ENCODE measurements at regions not wholly inside any gene's neighbourhood (a gene's known extent, or its start where the extent isn't known, plus 50 kb on each side); places are given as distances from the start of the nearest gene placed in this dataset.
"Not testable (repeated sequence)": the region's sequence is repeated elsewhere in the genome, so short reads cannot be mapped to it uniquely, and the experiment has no call there.

DNA sequence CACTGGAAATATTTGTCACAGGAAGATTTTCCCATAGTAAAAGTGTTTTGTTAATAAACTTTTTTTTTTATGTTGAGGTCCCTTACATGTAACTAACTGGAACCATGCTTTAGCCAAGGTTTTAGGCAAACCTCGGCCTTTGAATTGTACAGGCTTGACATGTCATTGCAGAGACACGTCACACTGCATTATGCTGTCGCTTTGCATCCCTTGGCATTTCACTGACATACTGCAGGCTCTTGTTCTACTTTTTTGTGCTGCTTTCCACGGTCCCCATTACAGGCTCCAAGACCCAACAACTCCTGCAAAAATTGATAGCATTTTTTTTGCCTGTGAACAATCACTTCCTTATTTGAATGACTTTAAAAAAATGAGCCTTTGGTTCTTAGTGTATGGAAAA lies 112.5 kb upstream of the POMZP3 start:
- not testable (repeated sequence) for H3K4me3 ChIP-seq (ENCODE audit: low read depth in 1 of 2, low read length in 2 of 2); H3K27me3 ChIP-seq (ENCODE audit: control insufficient read depth in 1 of 2, insufficient read depth in 2 of 2, low read length in 2 of 2); H3K9me3 ChIP-seq (ENCODE audit: control insufficient read depth in 2 of 2, insufficient read depth in 1 of 2, low read depth in 1 of 2, low read length in 1 of 2); H3K4me1 ChIP-seq (ENCODE audit: control insufficient read depth in 2 of 2, insufficient read depth in 2 of 2, low read length in 1 of 2); H3K27ac ChIP-seq (ENCODE audit: low read depth in 2 of 2, low read length in 1 of 2); H3K36me3 ChIP-seq (ENCODE audit: control insufficient read depth in 2 of 2, insufficient read depth in 2 of 2, low read length in 1 of 2)
- 54 to 71% methylated on average over 4 of the region's 4 CpGs for WGBS, 2 donors

DNA sequence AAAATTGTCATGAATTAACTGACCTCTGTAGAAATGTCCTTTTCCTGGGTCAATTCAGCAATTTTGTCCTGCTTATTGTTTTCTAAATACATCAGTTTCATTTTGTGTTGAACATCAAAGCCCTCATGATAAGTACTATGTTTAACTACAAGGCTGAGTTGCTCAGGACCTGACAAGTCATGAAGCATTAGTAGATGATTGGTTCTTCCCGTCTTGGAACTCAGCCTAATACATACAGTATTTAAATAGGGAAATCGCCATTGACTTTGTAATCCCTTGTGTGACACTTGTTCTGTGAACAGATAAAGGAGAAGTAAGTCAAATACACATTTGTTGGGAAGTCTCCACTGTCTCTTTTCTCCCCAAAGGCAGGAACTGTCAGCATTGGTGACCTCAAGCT lies 109.6 kb upstream of the POMZP3 start:
- H3K36me3 ChIP-seq (ENCODE audit: control insufficient read depth in 2 of 2, insufficient read depth in 2 of 2, low read length in 1 of 2); H3K27ac ChIP-seq (ENCODE audit: low read depth in 2 of 2, low read length in 1 of 2); H3K4me3 ChIP-seq (ENCODE audit: low read depth in 1 of 2, low read length in 2 of 2); H3K9me3 ChIP-seq (ENCODE audit: control insufficient read depth in 2 of 2, insufficient read depth in 1 of 2, low read depth in 1 of 2, low read length in 1 of 2); H3K4me1 ChIP-seq (ENCODE audit: control insufficient read depth in 2 of 2, insufficient read depth in 2 of 2, low read length in 1 of 2); H3K27me3 ChIP-seq (ENCODE audit: control insufficient read depth in 1 of 2, insufficient read depth in 2 of 2, low read length in 2 of 2): not testable (repeated sequence)
- 29 to 44% methylated on average over 2 of the region's 2 CpGs for WGBS, 2 donors

DNA sequence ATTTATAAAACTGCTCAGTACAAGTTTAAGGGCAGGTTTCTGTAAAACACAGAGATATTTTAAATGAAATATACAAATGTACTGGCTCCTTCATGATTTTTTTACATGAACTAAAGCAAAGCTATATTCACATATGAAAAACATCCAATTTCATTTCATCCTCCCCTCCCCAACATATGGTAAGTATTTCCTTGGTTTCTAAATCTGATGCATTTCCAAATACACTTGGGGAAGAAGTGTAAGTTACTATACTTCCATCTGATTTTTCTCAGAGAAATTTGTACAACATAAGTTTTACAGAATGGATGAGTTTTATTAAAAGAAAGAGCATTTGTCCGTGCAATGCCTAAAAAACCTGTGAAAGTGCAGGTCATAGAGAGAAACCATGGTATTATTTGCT lies 109.0 kb upstream of the POMZP3 start:
- H3K4me1 ChIP-seq (ENCODE audit: control insufficient read depth in 2 of 2, insufficient read depth in 2 of 2, low read length in 1 of 2); H3K4me3 ChIP-seq (ENCODE audit: low read depth in 1 of 2, low read length in 2 of 2); H3K9me3 ChIP-seq (ENCODE audit: control insufficient read depth in 2 of 2, insufficient read depth in 1 of 2, low read depth in 1 of 2, low read length in 1 of 2); H3K36me3 ChIP-seq (ENCODE audit: control insufficient read depth in 2 of 2, insufficient read depth in 2 of 2, low read length in 1 of 2); H3K27ac ChIP-seq (ENCODE audit: low read depth in 2 of 2, low read length in 1 of 2); H3K27me3 ChIP-seq (ENCODE audit: control insufficient read depth in 1 of 2, insufficient read depth in 2 of 2, low read length in 2 of 2): not testable (repeated sequence)
- 89 to 93% methylated on average over 1 of the region's 1 CpG for WGBS, 2 donors

DNA sequence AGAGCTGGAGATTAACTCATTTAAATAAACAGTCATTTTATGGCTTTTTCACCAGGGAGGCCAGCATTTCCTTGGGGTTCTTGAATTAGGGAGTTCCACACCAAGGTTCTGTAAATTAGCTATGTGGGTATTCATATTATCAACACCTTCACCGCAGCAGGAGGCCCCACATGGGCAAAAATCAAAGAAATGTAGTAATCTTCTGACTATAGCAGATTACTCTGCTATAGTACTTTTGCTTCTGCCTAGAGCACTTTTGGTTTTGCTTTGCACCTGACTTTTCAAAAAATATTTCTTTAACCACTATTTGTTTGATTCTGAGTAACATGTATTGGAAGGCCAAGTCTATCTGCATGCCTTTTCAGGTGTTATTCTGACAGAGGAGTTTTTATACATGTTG lies 108.6 kb upstream of the POMZP3 start:
- WGBS, 2 donors: no CpG with 5 or more reads among the region's 1 CpG
- not testable (repeated sequence) for H3K4me3 ChIP-seq (ENCODE audit: low read depth in 1 of 2, low read length in 2 of 2)

DNA sequence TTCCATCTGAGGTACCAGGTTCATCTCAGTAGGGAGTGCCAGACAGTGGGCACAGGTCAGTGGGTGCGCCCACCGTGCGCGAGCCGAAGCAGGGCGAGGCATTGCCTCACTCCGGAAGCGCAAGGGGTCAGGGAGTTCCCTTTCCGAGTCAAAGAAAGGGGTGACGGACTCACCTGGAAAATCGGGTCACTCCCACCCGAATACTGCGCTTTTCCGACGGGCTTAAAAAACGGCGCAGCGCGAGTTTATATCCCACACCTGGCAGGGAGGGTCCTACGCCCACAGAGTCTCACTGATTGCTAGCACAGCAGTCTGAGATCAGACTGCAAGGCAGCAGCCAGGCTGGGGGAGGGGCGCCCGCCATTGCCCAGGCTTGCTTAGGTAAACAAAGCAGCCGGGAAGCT lies 101.5 kb upstream of the POMZP3 start:
- H3K27me3 ChIP-seq (ENCODE audit: control insufficient read depth in 1 of 2, insufficient read depth in 2 of 2, low read length in 2 of 2); H3K9me3 ChIP-seq (ENCODE audit: control insufficient read depth in 2 of 2, insufficient read depth in 1 of 2, low read depth in 1 of 2, low read length in 1 of 2); H3K4me1 ChIP-seq (ENCODE audit: control insufficient read depth in 2 of 2, insufficient read depth in 2 of 2, low read length in 1 of 2); H3K36me3 ChIP-seq (ENCODE audit: control insufficient read depth in 2 of 2, insufficient read depth in 2 of 2, low read length in 1 of 2): not testable (repeated sequence)
- peak overlapping the region; percentile 19 to 27 for H3K4me3 ChIP-seq (ENCODE audit: low read depth in 1 of 2, low read length in 2 of 2)
- H3K27ac ChIP-seq (ENCODE audit: low read depth in 2 of 2, low read length in 1 of 2): peak overlapping the region; percentile 34 to 71
- 55 to 89% methylated on average over 20 to 23 of the region's 23 CpGs for WGBS, 2 donors

More for the DNA sequence above, 108.6 kb upstream of the POMZP3 start:
- H3K4me1 ChIP-seq (ENCODE audit: control insufficient read depth in 2 of 2, insufficient read depth in 2 of 2, low read length in 1 of 2); H3K9me3 ChIP-seq (ENCODE audit: control insufficient read depth in 2 of 2, insufficient read depth in 1 of 2, low read depth in 1 of 2, low read length in 1 of 2); H3K27me3 ChIP-seq (ENCODE audit: control insufficient read depth in 1 of 2, insufficient read depth in 2 of 2, low read length in 2 of 2); H3K36me3 ChIP-seq (ENCODE audit: control insufficient read depth in 2 of 2, insufficient read depth in 2 of 2, low read length in 1 of 2); H3K27ac ChIP-seq (ENCODE audit: low read depth in 2 of 2, low read length in 1 of 2): not testable (repeated sequence)

DNA sequence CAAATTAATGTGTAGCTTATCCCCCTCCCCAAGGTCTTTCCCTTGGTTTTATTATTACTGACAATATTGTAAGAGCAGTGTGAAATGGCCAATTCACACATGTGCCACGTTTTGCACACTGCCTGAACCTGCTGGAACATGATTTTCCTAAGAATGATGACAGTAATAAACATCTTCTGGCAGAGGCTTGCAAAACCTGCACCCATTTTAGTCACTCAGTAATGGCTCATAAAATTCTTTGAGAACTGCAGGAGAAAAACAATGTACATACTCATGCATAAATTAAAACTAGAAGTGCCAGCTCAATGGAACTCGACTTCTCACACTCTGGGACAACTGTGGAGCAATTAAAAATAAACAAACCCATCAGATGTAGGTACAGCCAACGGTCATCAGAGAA lies 96.8 kb upstream of the POMZP3 start:
- not testable (repeated sequence) for H3K4me1 ChIP-seq (ENCODE audit: control insufficient read depth in 2 of 2, insufficient read depth in 2 of 2, low read length in 1 of 2); H3K27me3 ChIP-seq (ENCODE audit: control insufficient read depth in 1 of 2, insufficient read depth in 2 of 2, low read length in 2 of 2); H3K9me3 ChIP-seq (ENCODE audit: control insufficient read depth in 2 of 2, insufficient read depth in 1 of 2, low read depth in 1 of 2, low read length in 1 of 2); H3K4me3 ChIP-seq (ENCODE audit: low read depth in 1 of 2, low read length in 2 of 2); H3K36me3 ChIP-seq (ENCODE audit: control insufficient read depth in 2 of 2, insufficient read depth in 2 of 2, low read length in 1 of 2); H3K27ac ChIP-seq (ENCODE audit: low read depth in 2 of 2, low read length in 1 of 2)
- 0 to 17% methylated on average over 1 of the region's 3 CpGs for WGBS, 2 donors

DNA sequence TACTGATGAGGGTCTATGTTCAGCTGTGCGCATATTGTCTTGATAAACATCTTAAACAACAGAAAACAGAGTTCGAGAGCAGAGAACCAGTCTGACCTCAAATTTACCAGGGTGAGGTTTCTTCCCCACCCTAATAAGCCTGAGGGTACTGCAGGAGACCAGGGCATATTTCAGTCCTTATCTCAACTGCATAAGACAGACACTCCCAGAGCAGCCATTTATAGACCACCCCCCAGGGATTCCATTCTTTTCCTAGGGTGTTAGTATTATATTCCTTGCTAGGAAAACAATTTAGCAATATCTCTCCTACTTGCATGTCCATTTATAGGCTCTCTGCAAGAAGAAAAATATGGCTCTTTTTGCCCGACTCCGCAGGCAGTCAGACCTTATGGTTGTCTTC lies 89.5 kb upstream of the POMZP3 start:
- 65 to 100% methylated on average over 2 to 3 of the region's 4 CpGs for WGBS, 2 donors
- H3K27me3 ChIP-seq (ENCODE audit: control insufficient read depth in 1 of 2, insufficient read depth in 2 of 2, low read length in 2 of 2); H3K4me3 ChIP-seq (ENCODE audit: low read depth in 1 of 2, low read length in 2 of 2): not testable (repeated sequence)

DNA sequence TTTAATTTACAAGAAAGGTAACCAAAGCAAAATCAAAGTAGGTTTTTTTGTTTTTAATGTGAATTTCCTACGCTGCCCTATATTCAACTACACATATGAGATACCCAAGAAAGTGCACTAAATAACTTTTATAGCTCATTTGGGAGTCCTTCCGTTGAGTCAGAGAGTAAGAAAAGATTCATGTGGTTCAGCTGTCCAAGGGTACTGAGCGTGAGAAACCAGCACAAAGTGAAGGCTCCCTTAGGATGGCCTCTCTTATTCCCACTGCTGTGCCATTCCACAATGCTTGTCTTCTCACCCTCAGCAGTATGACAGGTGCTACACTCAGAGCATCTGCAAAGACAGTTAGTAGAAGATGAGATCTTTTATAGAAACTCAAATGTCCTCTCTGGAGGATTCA lies 85.8 kb upstream of the POMZP3 start:
- WGBS, 2 donors: 86 to 90% methylated on average over 3 of the region's 3 CpGs
- H3K4me3 ChIP-seq (ENCODE audit: low read depth in 1 of 2, low read length in 2 of 2); H3K4me1 ChIP-seq (ENCODE audit: control insufficient read depth in 2 of 2, insufficient read depth in 2 of 2, low read length in 1 of 2); H3K27ac ChIP-seq (ENCODE audit: low read depth in 2 of 2, low read length in 1 of 2); H3K27me3 ChIP-seq (ENCODE audit: control insufficient read depth in 1 of 2, insufficient read depth in 2 of 2, low read length in 2 of 2); H3K9me3 ChIP-seq (ENCODE audit: control insufficient read depth in 2 of 2, insufficient read depth in 1 of 2, low read depth in 1 of 2, low read length in 1 of 2); H3K36me3 ChIP-seq (ENCODE audit: control insufficient read depth in 2 of 2, insufficient read depth in 2 of 2, low read length in 1 of 2): not testable (repeated sequence)

More for the DNA sequence above, 89.5 kb upstream of the POMZP3 start:
- H3K4me1 ChIP-seq (ENCODE audit: control insufficient read depth in 2 of 2, insufficient read depth in 2 of 2, low read length in 1 of 2); H3K9me3 ChIP-seq (ENCODE audit: control insufficient read depth in 2 of 2, insufficient read depth in 1 of 2, low read depth in 1 of 2, low read length in 1 of 2); H3K36me3 ChIP-seq (ENCODE audit: control insufficient read depth in 2 of 2, insufficient read depth in 2 of 2, low read length in 1 of 2); H3K27ac ChIP-seq (ENCODE audit: low read depth in 2 of 2, low read length in 1 of 2): not testable (repeated sequence)

DNA sequence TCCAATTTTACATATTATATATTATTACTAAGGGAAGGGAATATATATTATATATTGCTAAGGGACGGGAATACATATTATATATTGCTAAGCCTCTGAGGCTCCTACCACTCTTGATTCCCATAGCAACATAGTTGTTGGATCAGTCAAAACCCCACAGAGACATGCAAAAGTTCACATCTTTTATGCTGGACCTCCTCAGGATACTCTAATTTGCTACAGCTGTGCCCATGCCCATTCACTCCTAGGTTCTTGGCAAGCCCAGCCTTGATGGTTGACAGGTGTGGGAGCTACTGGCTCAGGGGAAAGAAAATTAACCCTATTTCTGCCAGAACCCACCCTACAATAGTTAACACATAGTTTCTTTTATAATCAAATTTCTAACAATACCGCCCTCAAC lies 84.6 kb upstream of the POMZP3 start:
- not testable (repeated sequence) for H3K36me3 ChIP-seq (ENCODE audit: control insufficient read depth in 2 of 2, insufficient read depth in 2 of 2, low read length in 1 of 2); H3K4me3 ChIP-seq (ENCODE audit: low read depth in 1 of 2, low read length in 2 of 2); H3K27ac ChIP-seq (ENCODE audit: low read depth in 2 of 2, low read length in 1 of 2); H3K4me1 ChIP-seq (ENCODE audit: control insufficient read depth in 2 of 2, insufficient read depth in 2 of 2, low read length in 1 of 2); H3K27me3 ChIP-seq (ENCODE audit: control insufficient read depth in 1 of 2, insufficient read depth in 2 of 2, low read length in 2 of 2); H3K9me3 ChIP-seq (ENCODE audit: control insufficient read depth in 2 of 2, insufficient read depth in 1 of 2, low read depth in 1 of 2, low read length in 1 of 2)
- 88 to 96% methylated on average over 2 of the region's 2 CpGs for WGBS, 2 donors

DNA sequence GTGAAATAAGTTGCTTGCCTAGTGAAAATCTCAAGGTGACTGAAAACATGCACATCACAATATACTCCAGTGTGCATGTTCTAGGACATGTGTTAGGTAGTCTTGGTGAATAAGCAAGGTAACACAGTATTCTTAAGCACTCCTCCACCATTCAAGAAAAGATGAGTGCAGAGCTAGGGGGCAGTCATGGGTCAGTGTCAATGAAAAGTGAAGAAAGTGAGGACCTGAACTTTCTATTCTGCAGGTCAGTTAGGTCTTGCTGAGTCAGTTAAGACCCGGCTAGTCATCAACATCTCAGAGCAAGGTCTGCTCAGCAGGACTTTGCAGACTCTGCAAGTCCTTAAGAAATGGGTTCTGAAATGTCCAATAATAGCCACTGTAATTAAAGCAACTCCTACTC lies 82.6 kb upstream of the POMZP3 start:
- H3K27ac ChIP-seq (ENCODE audit: low read depth in 2 of 2, low read length in 1 of 2); H3K36me3 ChIP-seq (ENCODE audit: control insufficient read depth in 2 of 2, insufficient read depth in 2 of 2, low read length in 1 of 2); H3K27me3 ChIP-seq (ENCODE audit: control insufficient read depth in 1 of 2, insufficient read depth in 2 of 2, low read length in 2 of 2); H3K4me1 ChIP-seq (ENCODE audit: control insufficient read depth in 2 of 2, insufficient read depth in 2 of 2, low read length in 1 of 2); H3K4me3 ChIP-seq (ENCODE audit: low read depth in 1 of 2, low read length in 2 of 2); H3K9me3 ChIP-seq (ENCODE audit: control insufficient read depth in 2 of 2, insufficient read depth in 1 of 2, low read depth in 1 of 2, low read length in 1 of 2): not testable (repeated sequence)
- 64 to 91% methylated on average over 1 of the region's 1 CpG for WGBS, 2 donors

DNA sequence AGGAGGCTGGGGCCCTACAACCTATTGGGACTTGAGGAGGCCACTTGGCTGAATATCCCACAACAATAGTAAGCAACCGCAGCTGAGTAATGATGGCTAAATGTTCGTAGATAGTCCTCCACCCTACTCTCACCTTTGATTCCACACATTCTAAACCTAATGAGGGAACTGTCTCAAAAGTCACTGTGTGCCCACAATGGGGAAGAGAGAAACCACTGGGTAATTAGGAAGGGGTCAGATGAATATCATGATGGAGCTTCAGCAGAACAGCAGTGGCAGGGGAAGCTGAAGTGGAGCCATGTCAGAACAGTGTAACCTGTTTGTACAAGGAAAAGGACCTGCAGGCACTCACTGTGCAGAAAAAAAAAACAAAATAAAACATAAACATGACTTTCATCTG lies 81.4 kb upstream of the POMZP3 start:
- not testable (repeated sequence) for H3K4me1 ChIP-seq (ENCODE audit: control insufficient read depth in 2 of 2, insufficient read depth in 2 of 2, low read length in 1 of 2); H3K27me3 ChIP-seq (ENCODE audit: control insufficient read depth in 1 of 2, insufficient read depth in 2 of 2, low read length in 2 of 2); H3K36me3 ChIP-seq (ENCODE audit: control insufficient read depth in 2 of 2, insufficient read depth in 2 of 2, low read length in 1 of 2); H3K4me3 ChIP-seq (ENCODE audit: low read depth in 1 of 2, low read length in 2 of 2); H3K9me3 ChIP-seq (ENCODE audit: control insufficient read depth in 2 of 2, insufficient read depth in 1 of 2, low read depth in 1 of 2, low read length in 1 of 2); H3K27ac ChIP-seq (ENCODE audit: low read depth in 2 of 2, low read length in 1 of 2)
- 89 to 90% methylated on average over 2 of the region's 2 CpGs for WGBS, 2 donors
